Omental fat pad (tissue), 3 donors: ENCODE measurements at regions not wholly inside any gene's neighbourhood (a gene's known extent, or its start where the extent isn't known, plus 50 kb on each side); places are given as distances from the start of the nearest gene placed in this dataset.

Experiments
- ATAC-seq: fragments of 150-250 bp; one replicate; pipeline ENCODE4 v1.9.1; 2016; ENCODE audit warnings: mild to moderate bottlenecking, moderate library complexity; ENCODE audit not compliant: low FRiP score
- DNase-seq: peaks from one replicate; pipeline ENCODE4 v3.0.0-alpha.2; 2019; ENCODE audit warnings: low spot score
- CTCF ChIP-seq, 3 donors: fragments of 450-650 bp; IDR thresholded peaks; one replicate each; pipeline ENCODE4 v1.5.1; 2016 to 2017; ENCODE audit warnings: antibody characterized with exemption in 3 of 3, mild to moderate bottlenecking in 3 of 3, moderate library complexity in 2 of 3

- DNase-seq = no peak
- no peak for TF ChIP-seq CTCF (IDR thresholded peaks at IDR 0.05)
- no peak for ATAC-seq
Observed at GRCh38 chr2:118705032-118705431, 142.4 kb downstream of the EN1 start.

- TF ChIP-seq CTCF (IDR thresholded peaks at IDR 0.05) = no peak
- DNase-seq = no peak
Observed at GRCh38 chr2:118699447-118700175, 147.8 kb downstream of the EN1 start.

GRCh38 chr2:118698564-118698963 lies 148.9 kb downstream of the EN1 start:
- DNase-seq = no peak
- ATAC-seq = no peak
- no peak for TF ChIP-seq CTCF (IDR thresholded peaks at IDR 0.05)

More at GRCh38 chr2:118699447-118700175, 147.8 kb downstream of the EN1 start:
- no peak for ATAC-seq

- no peak for TF ChIP-seq CTCF (IDR thresholded peaks at IDR 0.05)
- ATAC-seq = no peak
- no peak for DNase-seq
Observed at GRCh38 chr2:118697781-118698180, 149.7 kb downstream of the EN1 start.

- no peak for TF ChIP-seq CTCF (IDR thresholded peaks at IDR 0.05)
- DNase-seq (no peak), ATAC-seq (no peak)
Observed at GRCh38 chr2:118696786-118697465, 150.5 kb downstream of the EN1 start.

- DNase-seq = no peak
- ATAC-seq = no peak
- no peak for TF ChIP-seq CTCF (IDR thresholded peaks at IDR 0.05)
Observed at GRCh38 chr2:118693287-118693822, 154.1 kb downstream of the EN1 start.
